ENCODE measurements at regions not wholly inside any gene's neighbourhood (a gene's known extent, or its start where the extent isn't known, plus 50 kb on each side); places are given as distances from the start of the nearest gene placed in this dataset.

DNA sequence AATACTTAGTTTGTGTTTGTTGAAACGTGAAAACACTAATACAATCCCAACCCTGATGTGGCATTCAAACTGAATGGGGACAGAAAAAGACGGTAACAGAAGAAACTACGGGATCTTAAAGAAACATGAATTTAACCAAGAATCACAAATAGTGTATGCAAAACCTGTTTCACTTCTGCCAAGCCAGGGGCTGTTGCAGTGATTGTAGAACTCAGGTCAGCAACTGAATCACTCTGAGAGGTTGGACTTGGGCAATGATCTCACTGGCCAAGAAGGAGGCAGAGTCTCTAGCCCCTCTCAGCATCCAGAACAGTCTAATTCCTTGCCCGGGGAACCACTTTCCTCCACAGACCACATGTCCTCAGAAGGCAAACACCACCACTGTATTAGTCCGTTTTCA is 54.9 kb upstream of the CRIM1 start:
- no peak for TF ChIP-seq POLR2AphosphoS5 (IDR thresholded peaks at IDR 0.05)
- TF ChIP-seq, protein P1, sequence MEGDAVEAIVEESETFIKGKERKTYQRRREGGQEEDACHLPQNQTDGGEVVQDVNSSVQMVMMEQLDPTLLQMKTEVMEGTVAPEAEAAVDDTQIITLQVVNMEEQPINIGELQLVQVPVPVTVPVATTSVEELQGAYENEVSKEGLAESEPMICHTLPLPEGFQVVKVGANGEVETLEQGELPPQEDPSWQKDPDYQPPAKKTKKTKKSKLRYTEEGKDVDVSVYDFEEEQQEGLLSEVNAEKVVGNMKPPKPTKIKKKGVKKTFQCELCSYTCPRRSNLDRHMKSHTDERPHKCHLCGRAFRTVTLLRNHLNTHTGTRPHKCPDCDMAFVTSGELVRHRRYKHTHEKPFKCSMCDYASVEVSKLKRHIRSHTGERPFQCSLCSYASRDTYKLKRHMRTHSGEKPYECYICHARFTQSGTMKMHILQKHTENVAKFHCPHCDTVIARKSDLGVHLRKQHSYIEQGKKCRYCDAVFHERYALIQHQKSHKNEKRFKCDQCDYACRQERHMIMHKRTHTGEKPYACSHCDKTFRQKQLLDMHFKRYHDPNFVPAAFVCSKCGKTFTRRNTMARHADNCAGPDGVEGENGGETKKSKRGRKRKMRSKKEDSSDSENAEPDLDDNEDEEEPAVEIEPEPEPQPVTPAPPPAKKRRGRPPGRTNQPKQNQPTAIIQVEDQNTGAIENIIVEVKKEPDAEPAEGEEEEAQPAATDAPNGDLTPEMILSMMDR (IDR thresholded peaks at IDR 0.05): no peak

All from prostate gland (tissue), 2 donors.